Heart left ventricle (tissue), 16 donors: ENCODE measurements at regions not wholly inside any gene's neighbourhood (a gene's known extent, or its start where the extent isn't known, plus 50 kb on each side); places are given as distances from the start of the nearest gene placed in this dataset.

ENCODE experiments used
- ATAC-seq, 4 donors: fragments of 200-7000 bp; cut with Tn5 transposase; one replicate each; pipeline ENCODE4 v1.9.1; 2020 to 2022; ENCODE audit warnings: moderate library complexity in 4 of 4, mild to moderate bottlenecking in 3 of 4, moderate number of reproducible peaks in 1 of 4
- DNase-seq, 5 donors: peaks; one replicate each; pipeline ENCODE4 v3.0.0-alpha.2; 2020
- H3K27ac ChIP-seq, 12 donors: fragments of 200-600 bp; sonication (generic) in 4 of 12; one replicate each; pipeline versions ENCODE4 v1.5.0 to v1.8.0; 2016 to 2022; ENCODE audit warnings: mild to moderate bottlenecking in 2 of 12
- H3K27me3 ChIP-seq, 9 donors: fragments of 200-600 bp; sonication (generic) in 2 of 9; one replicate each; pipeline versions ENCODE4 v1.5.1 to v1.8.0; 2016 to 2022; ENCODE audit warnings: mild to moderate bottlenecking in 3 of 9
- H3K36me3 ChIP-seq, 9 donors: fragments of 200-600 bp; sonication (generic) in 2 of 9; one replicate each; pipeline versions ENCODE4 v1.5.0 to v1.8.0; 2018 to 2022; ENCODE audit warnings: mild to moderate bottlenecking in 2 of 9
- H3K4me1 ChIP-seq, 12 donors: fragments of 200-600 bp; sonication (generic) in 4 of 12; one replicate each; pipeline versions ENCODE4 v1.5.0 to v1.8.0; 2016 to 2022; ENCODE audit warnings: mild to moderate bottlenecking in 3 of 12
- H3K4me3 ChIP-seq, 12 donors: fragments of 200-600 bp; sonication (generic) in 4 of 12; one replicate each; pipeline versions ENCODE4 v1.5.0 to v1.8.0; 2017 to 2022; ENCODE audit warnings: mild to moderate bottlenecking in 9 of 12, moderate library complexity in 4 of 12
- H3K9me3 ChIP-seq, 12 donors: fragments of 200-600 bp; sonication (generic) in 4 of 12; one replicate each; pipeline versions ENCODE4 v1.5.0 to v1.8.0; 2016 to 2022; ENCODE audit warnings: mild to moderate bottlenecking in 1 of 12
- POLR2A ChIP-seq, 2 donors: fragments of 450-650 bp; IDR thresholded peaks; one replicate each; pipeline ENCODE4 v1.6.1; 2017; ENCODE audit warnings: antibody characterized with exemption in 2 of 2, mild to moderate bottlenecking in 2 of 2, moderate library complexity in 2 of 2
- WGBS, 4 donors: extraction: QIAGEN DNeasy Blood & Tissue Kit in 2 of 4; methylation state at CpG; one replicate each; pipeline versions ENCODE4 v1.1.5 to v1.1.7; 2013 to 2018; 5-methylcytosine and 5-hydroxymethylcytosine counted together
- intact Hi-C, 10 donors: fragments of 100-400 bp; cut with DNase I; formaldehyde crosslinking; loops; one replicate each; pipeline versions ENCODE4 v1.11.1 to v1.14.2; 2022
- TF ChIP-seq, protein P1 (sequence below), 12 donors: fragments of 200-600 bp; sonication (generic) in 4 of 12; IDR thresholded peaks; one replicate each; pipeline versions ENCODE4 v1.5.0 to v1.8.0; 2018 to 2022; ENCODE audit warnings: antibody characterized with exemption in 12 of 12, mild to moderate bottlenecking in 5 of 12
- donor health status: ischemic (EF 13 %, LVEDD 7.1; RV severe dilation, severe dysfunction).
- donor health status: healthy with polysubstance abuse.
- donor health status: DM: no; HTN: yes; CAD: no.
- donor health status: DM: no; HTN: no; CAD: no.
- donor health status: ischemic (EF 25% LVEDD 6.9; RV normal size, moderate dysfunction).
- donor health status: ischemic (EF 25% LVEDD 5.7; RV mildly dilated, moderate dysfunction).
- donor health status: healthy.
- donor health status: DM: yes; HTN: yes; CAD: no.
- donor health status: ischemic (EF 35%, LVEDD 5.7; RV mildly dilated, moderate dysfunction).
- donor health status: nonischemic (EF 11% LVEDD 7.7; RV severe dilation, severe dysfunction).
- donor health status: DM: yes; HTN: yes; CAD: no.
- donor health status: PGD.
- donor health status: ischemic (EF 29% LVEDD 5.4; RV normal size, mild dysfunction).
- donor health status: nonischemic (EF 23%, LVEDD 6.1; RV moderate dilation, normal function).

DNA sequence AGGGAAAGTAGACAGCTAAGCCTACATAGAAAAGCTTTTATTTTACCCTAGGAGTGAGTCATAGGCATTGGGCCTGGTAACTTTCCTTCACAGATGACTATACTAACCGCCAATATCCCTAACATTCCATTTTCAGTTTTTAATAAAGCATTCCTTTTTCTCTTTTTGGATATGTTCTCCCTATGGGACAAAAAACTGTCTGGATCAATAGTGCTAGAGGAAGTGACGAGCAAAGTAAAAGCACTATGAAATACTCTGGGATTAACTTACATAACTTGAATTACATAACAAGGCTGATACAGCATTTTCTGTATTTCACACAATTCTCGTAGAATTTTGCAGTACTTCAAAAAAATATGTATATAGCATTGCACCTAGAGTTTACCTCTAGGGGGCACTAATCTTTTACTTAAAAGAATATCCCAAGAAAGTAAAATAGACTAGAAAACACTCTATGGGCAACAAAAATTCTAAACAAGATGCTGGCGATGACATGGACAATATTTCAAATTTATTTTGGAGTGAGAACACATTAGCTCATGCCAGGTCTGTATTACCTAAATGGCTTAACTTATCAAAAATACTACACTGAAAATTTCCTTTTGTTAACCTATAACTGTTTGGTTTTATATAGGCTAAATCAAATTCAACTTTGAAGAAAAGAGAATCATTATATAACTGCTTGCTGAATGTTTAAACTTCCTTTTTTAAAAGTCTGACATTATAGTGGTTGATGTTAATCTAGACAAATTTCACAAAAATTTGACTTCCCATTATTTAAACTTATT, 66.3 kb upstream of the DST start:
- WGBS, 4 donors, result 48 to 65% (median 51%) methylated on average over 4 of the region's 4 CpGs
- no peak for TF ChIP-seq POLR2A (IDR thresholded peaks at IDR 0.05)
- TF ChIP-seq, protein P1, sequence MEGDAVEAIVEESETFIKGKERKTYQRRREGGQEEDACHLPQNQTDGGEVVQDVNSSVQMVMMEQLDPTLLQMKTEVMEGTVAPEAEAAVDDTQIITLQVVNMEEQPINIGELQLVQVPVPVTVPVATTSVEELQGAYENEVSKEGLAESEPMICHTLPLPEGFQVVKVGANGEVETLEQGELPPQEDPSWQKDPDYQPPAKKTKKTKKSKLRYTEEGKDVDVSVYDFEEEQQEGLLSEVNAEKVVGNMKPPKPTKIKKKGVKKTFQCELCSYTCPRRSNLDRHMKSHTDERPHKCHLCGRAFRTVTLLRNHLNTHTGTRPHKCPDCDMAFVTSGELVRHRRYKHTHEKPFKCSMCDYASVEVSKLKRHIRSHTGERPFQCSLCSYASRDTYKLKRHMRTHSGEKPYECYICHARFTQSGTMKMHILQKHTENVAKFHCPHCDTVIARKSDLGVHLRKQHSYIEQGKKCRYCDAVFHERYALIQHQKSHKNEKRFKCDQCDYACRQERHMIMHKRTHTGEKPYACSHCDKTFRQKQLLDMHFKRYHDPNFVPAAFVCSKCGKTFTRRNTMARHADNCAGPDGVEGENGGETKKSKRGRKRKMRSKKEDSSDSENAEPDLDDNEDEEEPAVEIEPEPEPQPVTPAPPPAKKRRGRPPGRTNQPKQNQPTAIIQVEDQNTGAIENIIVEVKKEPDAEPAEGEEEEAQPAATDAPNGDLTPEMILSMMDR (IDR thresholded peaks at IDR 0.05), result peak; percentile 60 to 77 (median 72)
- DNase-seq (no peak), ATAC-seq (peak in 2 of 4 donors; percentile 25 to 31)
- intact Hi-C loops, result loop anchor here in 9 of 10 donors (1.0 to 5.0 kb wide), 5 partner anchors 48 to 143 kb away; no protein-coding TSS in a partner anchor
- no peaks in the 10 kb centered on the region for H3K27me3 ChIP-seq
- peaks cover 0 to 48% (median 25%) of the 10 kb centered on the region in 12 donors for H3K4me1 ChIP-seq
- no peak overlapping the region for H3K4me3 ChIP-seq
- H3K36me3 ChIP-seq, result no peaks in the 10 kb centered on the region
- no peaks in the 10 kb centered on the region for H3K9me3 ChIP-seq
- peak overlapping the region in 11 of 12 donors; percentile 9 to 72 (median 49) for H3K27ac ChIP-seq

DNA sequence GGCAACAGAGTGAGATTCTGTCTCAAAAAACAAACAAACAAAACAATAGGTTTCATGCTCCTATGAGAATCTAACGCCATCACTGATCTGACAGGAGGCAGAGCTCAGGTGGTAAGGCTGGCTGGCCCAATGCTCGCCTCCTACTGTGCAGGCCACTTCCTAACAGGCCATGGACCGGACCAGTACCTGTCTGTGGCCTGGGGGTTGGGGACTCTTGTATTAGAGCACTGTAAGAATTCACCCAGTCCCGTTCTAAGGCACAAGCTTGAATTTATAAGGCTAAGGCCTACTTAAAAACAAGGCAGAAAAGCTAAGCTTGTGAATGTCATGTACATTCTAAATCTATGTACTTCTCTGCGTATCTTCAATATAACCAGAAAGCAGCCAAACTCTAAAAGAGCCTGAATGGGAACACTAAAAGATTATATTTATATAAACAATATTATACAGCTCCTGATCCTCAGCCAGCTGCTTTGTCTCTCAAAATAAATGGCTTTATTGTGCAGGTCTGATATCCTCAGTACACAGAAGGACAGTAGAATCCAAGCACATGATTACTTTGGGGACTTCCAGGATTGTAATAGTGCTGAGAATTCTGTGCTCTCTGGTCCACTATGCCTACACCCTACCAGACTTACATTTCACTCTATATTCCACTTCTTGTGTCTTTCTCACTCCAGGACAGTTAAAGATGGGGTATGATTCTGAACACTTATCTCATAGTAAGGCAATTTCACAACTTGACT, 64.5 kb upstream of the DST start:
- Histone ChIP-seq H3K36me3 (peaks cover 0 to 5% (median 0%) of the 10 kb centered on the region in 9 donors), H3K4me3 (no peak overlapping the region), H3K4me1 (peaks cover 0 to 37% (median 12%) of the 10 kb centered on the region in 12 donors), H3K27me3 (no peaks in the 10 kb centered on the region), H3K27ac (peak overlapping the region in 8 of 12 donors; percentile 8 to 72 (median 49)), H3K9me3 (no peaks in the 10 kb centered on the region)
- ATAC-seq, result peak in 2 of 4 donors; percentile 33 to 50
- TF ChIP-seq POLR2A (IDR thresholded peaks at IDR 0.05), result no peak
- TF ChIP-seq, protein P1 (IDR thresholded peaks at IDR 0.05), result no peak
- intact Hi-C loops, result loop anchor here in 8 of 10 donors (5.0 kb wide), 3 partner anchors 50 to 145 kb away; no protein-coding TSS in a partner anchor
- no peak for DNase-seq
- 87 to 97% (median 92%) methylated on average over 5 of the region's 5 CpGs for WGBS, 4 donors

GRCh38 chr6:56699066-56699654, 56.5 kb upstream of the DST start:
- no peak overlapping the region for H3K4me3 ChIP-seq
- peaks cover 0 to 8% (median 0%) of the 10 kb centered on the region in 9 donors for H3K36me3 ChIP-seq
- no peak for TF ChIP-seq POLR2A (IDR thresholded peaks at IDR 0.05)
- TF ChIP-seq, protein P1 (IDR thresholded peaks at IDR 0.05), result peak; percentile 41 to 71 (median 60)
- peaks cover 0 to 11% (median 5%) of the 10 kb centered on the region in 12 donors for H3K4me1 ChIP-seq
- 21 to 44% (median 29%) methylated on average over 1 of the region's 1 CpG for WGBS, 4 donors
- H3K9me3 ChIP-seq, result no peaks in the 10 kb centered on the region
- ATAC-seq (peak in 3 of 4 donors; percentile 38 to 62 (median 59)), DNase-seq (no peak)
- intact Hi-C loops, result loop anchor here in 9 of 10 donors (1.0 to 5.0 kb wide), 4 partner anchors 60 to 62 kb away; no protein-coding TSS in a partner anchor
- H3K27me3 ChIP-seq, result no peaks in the 10 kb centered on the region
- no peak overlapping the region for H3K27ac ChIP-seq
